ENCODE measurements at regions not wholly inside any gene's neighbourhood (a gene's known extent, or its start where the extent isn't known, plus 50 kb on each side); places are given as distances from the start of the nearest gene placed in this dataset.
"Not testable (repeated sequence)": the region's sequence is repeated elsewhere in the genome, so short reads cannot be mapped to it uniquely, and the experiment has no call there.

- H2AK9ac ChIP-seq (replicated peaks; ENCODE audit: low read depth, low read length, poor library complexity); H2BK15ac ChIP-seq (ENCODE audit: low read depth, low read length); H3K9me3 ChIP-seq (ENCODE audit: control insufficient read depth, insufficient read depth, low read length); H2BK20ac ChIP-seq (ENCODE audit: low read depth, low read length); H3K36me3 ChIP-seq (ENCODE audit: control insufficient read depth, insufficient read depth, low read length); H4K91ac ChIP-seq (ENCODE audit: insufficient read depth, low read depth, low read length); H3K4me1 ChIP-seq (ENCODE audit: control insufficient read depth, insufficient read depth, low read length); H3K4me2 ChIP-seq (ENCODE audit: low read depth, low read length); H3K79me1 ChIP-seq (ENCODE audit: low read depth in 1 of 2, low read length in 2 of 2); dilution Hi-C loops (cut with HindIII; ENCODE audit: low sequenced_read_pairs, unreplicated experiment); H3K9ac ChIP-seq (ENCODE audit: low read depth, low read length); H2AFZ ChIP-seq (replicated peaks; ENCODE audit: low read length, poor library complexity); H3K14ac ChIP-seq (replicated peaks; ENCODE audit: low read depth, low read length); CTCF ChIA-PET; intact Hi-C loops (cut with micrococcal nuclease); H3K18ac ChIP-seq (ENCODE audit: low read depth, low read length); DNase-seq; H4K8ac ChIP-seq (ENCODE audit: low read depth in 2 of 2, low read length in 2 of 2); H3K27ac ChIP-seq (ENCODE audit: insufficient read depth, low read length); H3K27me3 ChIP-seq (ENCODE audit: control insufficient read depth, insufficient read depth, low read length); H4K5ac ChIP-seq (ENCODE audit: low read depth, low read length); H3K4ac ChIP-seq (ENCODE audit: low read depth, low read length); H2BK5ac ChIP-seq (ENCODE audit: low read depth, low read length, poor library complexity, severe bottlenecking); ATAC-seq (ENCODE audit: low read depth); H4K20me1 ChIP-seq (ENCODE audit: insufficient read depth, low read length); H2AK5ac ChIP-seq (ENCODE audit: low read depth, low read length); H3K9me1 ChIP-seq (ENCODE audit: insufficient read depth, low read length); BruUV-seq (replicated peaks); POLR2A ChIA-PET (ENCODE audit: unreplicated experiment); H3K56ac ChIP-seq (ENCODE audit: extremely low read depth, insufficient read depth, low read length); H2BK120ac ChIP-seq (ENCODE audit: low read depth, low read length); H3K4me3 ChIP-seq (ENCODE audit: insufficient read depth, low read depth, low read length); in situ Hi-C loops (cut with MboI; ENCODE audit: low sequenced_read_pairs); H3K23ac ChIP-seq (ENCODE audit: low read depth, low read length): not testable (repeated sequence)
- WGBS, 2 experiments (ENCODE audit: extremely low coverage in 2 of 2, insufficient read length in 1 of 2), result no CpG with 5 or more reads among the region's 32 CpGs
These were observed 83.9 kb upstream of the PAM start for GRCh38 chr5:102671033-102671734.

Measured in IMR-90 (cell line).